ENCODE measurements at regions not wholly inside any gene's neighbourhood (a gene's known extent, or its start where the extent isn't known, plus 50 kb on each side); places are given as distances from the start of the nearest gene placed in this dataset.
A peak's percentile ranks its signal among the peaks of the same experiment; 100 is the strongest.

GRCh38 chr7:130904031-130904757, 170.2 kb upstream of the KLF14 start (continued):
- TF ChIP-seq ZNF664 (tag by site-specific recombination; IDR thresholded peaks at IDR 0.05) (no peak), EGR2 (tag by site-specific recombination; IDR thresholded peaks at IDR 0.05; ENCODE audit: low read depth) (no peak), ZFP69B (tag by site-specific recombination; IDR thresholded peaks at IDR 0.05) (peak; percentile 23; the same call in 1 of the 2 replicates), ZNF324 (tag by site-specific recombination; IDR thresholded peaks at IDR 0.05) (no peak), ZFHX2 (tag by site-specific recombination; conservative IDR thresholded peaks at IDR 0.05) (no peak), ZNF544 (tag by site-specific recombination; IDR thresholded peaks at IDR 0.05) (no peak), ZEB2 (tag by site-specific recombination; IDR thresholded peaks at IDR 0.05) (peak; percentile 36), KLF17 (tag by site-specific recombination; IDR thresholded peaks at IDR 0.05) (0 out of 2 replicates have a peak, but pooled peaks have one; percentile 44), ZNF174 (tag by site-specific recombination; IDR thresholded peaks at IDR 0.05) (no peak), REPIN1 (tag by site-specific recombination; IDR thresholded peaks at IDR 0.05; ENCODE audit: low read depth) (no peak), GLIS2 (tag by site-specific recombination; IDR thresholded peaks at IDR 0.05) (no peak)

GRCh38 chr7:130904792-130905191, 170.8 kb upstream of the KLF14 start:
- CTCF ChIA-PET: interaction anchor here (0.6 to 3.0 kb wide), 12 partner anchors 8 to 851 kb away, joined by 3 to 25 read pairs (median 5); no protein-coding TSS in a partner anchor
- no peak overlapping the region for H3K27ac ChIP-seq (ENCODE audit: extremely low read depth, low read depth, low read length)
- H3K9me3 ChIP-seq (ENCODE audit: control insufficient read depth, insufficient read depth, low read depth, low read length): no peaks in the 10 kb centered on the region
- H3K4me1 ChIP-seq (ENCODE audit: control insufficient read depth, insufficient read depth, low read length): peaks cover 17% of the 10 kb centered on the region
- H3K36me3 ChIP-seq (ENCODE audit: control insufficient read depth in 2 of 2, insufficient read depth in 1 of 2, low read length in 2 of 2): no peaks in the 10 kb centered on the region
- no peak overlapping the region for H3K4me3 ChIP-seq (ENCODE audit: low read depth, low read length)
- POLR2A ChIA-PET: interaction anchor here (1.0 to 1.1 kb wide), 2 partner anchors 8 to 9 kb away, joined by 3 to 4 read pairs; no protein-coding TSS in a partner anchor
- TF ChIP-seq ZNF174 (tag by site-specific recombination; IDR thresholded peaks at IDR 0.05) (no peak), BCL6B (tag by site-specific recombination; IDR thresholded peaks at IDR 0.05) (no peak), GFI1B (tag by site-specific recombination; IDR thresholded peaks at IDR 0.05) (no peak), FEZF1 (tag by site-specific recombination; IDR thresholded peaks at IDR 0.05) (no peak), HIC1 (tag by site-specific recombination; IDR thresholded peaks at IDR 0.05) (no peak), ZNF114 (tag by site-specific recombination; IDR thresholded peaks at IDR 0.05) (no peak), ZNF146 (tag by site-specific recombination; IDR thresholded peaks at IDR 0.05) (no peak), PRDM10 (tag by site-specific recombination; IDR thresholded peaks at IDR 0.05) (no peak), ZBTB7A (tag by site-specific recombination; IDR thresholded peaks at IDR 0.05; ENCODE audit: low read depth) (no peak), ZNF341 (tag by site-specific recombination; IDR thresholded peaks at IDR 0.05; ENCODE audit: low read depth) (no peak), ZFP69B (tag by site-specific recombination; IDR thresholded peaks at IDR 0.05) (no peak), ZBTB26 (tag by site-specific recombination; optimal IDR thresholded peaks at IDR 0.05) (no peak), ZNF138 (tag by site-specific recombination; IDR thresholded peaks at IDR 0.05; ENCODE audit: borderline replicate concordance) (no peak), ZNF513 (tag by site-specific recombination; IDR thresholded peaks at IDR 0.05) (no peak), KLF7 (tag by site-specific recombination; IDR thresholded peaks at IDR 0.05; ENCODE audit: borderline replicate concordance) (no peak), ZFP41 (tag by site-specific recombination; IDR thresholded peaks at IDR 0.05; ENCODE audit: borderline replicate concordance) (no peak), ZNF37A (tag by site-specific recombination; IDR thresholded peaks at IDR 0.05) (no peak)

Data from HEK293 (cell line).